Fibroblast of skin of left quadriceps (primary cell): ENCODE measurements at regions not wholly inside any gene's neighbourhood (a gene's known extent, or its start where the extent isn't known, plus 50 kb on each side); places are given as distances from the start of the nearest gene placed in this dataset.
"Not testable (repeated sequence)": the region's sequence is repeated elsewhere in the genome, so short reads cannot be mapped to it uniquely, and the experiment has no call there.

Experiments
- DNase-seq, 2 experiments: peaks; one replicate each; pipeline ENCODE4 v3.0.0-alpha.2; 2013; ENCODE audit warnings: low read depth in 2 of 2

- DNase-seq: no peak
These were observed 246.9 kb upstream of the ZFP64 start for GRCh38 chr20:52438326-52438963.

- no peak for DNase-seq
These were observed 242.9 kb upstream of the ZFP64 start for GRCh38 chr20:52434453-52434852.

- no peak for DNase-seq
These were observed 242.5 kb upstream of the ZFP64 start for GRCh38 chr20:52434041-52434425.

DNA sequence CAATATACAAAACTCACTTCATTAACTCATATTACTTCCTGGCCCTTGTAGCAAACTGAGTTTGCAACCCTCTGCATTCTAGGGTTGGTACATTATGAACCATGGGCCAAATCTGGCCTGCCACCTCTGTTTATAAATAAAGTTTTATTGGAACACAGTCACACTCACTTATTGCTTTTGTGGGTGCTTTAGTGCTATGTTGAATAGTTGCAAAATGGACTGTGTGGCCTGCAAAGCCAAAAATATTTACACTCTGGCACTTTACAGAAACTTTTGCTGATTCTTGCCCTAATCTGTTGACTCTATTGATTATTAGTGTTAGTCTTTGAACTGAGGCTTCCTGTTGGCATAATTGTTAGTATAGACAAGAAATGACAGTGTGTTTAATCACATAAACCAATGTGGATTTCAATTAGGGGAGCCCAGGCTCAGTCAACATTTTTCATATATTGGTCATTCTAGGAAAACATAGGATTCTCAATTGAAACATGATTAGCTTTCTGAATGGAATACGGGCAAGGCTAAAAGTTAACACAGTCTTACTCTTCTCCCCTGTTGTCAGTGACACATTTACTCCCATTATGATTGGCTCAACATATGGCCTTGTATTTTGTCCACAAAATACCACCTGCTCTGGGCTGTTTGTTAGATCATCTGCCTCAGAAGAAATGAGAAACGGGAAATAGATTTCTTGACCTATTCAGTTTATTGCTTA lies 241.9 kb upstream of the ZFP64 start:
- DNase-seq: no peak

GRCh38 chr20:52432740-52433139 lies 241.2 kb upstream of the ZFP64 start:
- peak; percentile 61 to 63 for DNase-seq

DNA sequence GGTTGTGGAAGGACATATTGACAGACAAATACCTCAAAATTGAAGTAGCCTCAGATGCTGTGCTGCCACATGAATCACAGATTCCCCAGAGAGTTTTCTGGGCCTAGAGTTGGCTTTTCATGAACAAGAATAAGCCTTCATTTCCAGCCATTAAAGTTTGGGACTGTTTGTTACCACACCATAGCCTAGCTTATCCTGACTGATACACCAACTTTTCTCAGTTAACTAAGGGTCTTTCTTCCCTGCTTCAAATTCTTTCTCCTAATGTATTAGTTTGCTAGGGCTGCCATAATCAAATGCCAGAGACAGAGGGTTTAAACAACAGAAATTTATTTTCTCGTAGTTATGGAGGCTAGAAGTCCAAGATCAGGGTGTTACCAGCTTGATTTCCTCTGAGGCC lies 237.4 kb upstream of the ZFP64 start:
- DNase-seq: no peak

DNA sequence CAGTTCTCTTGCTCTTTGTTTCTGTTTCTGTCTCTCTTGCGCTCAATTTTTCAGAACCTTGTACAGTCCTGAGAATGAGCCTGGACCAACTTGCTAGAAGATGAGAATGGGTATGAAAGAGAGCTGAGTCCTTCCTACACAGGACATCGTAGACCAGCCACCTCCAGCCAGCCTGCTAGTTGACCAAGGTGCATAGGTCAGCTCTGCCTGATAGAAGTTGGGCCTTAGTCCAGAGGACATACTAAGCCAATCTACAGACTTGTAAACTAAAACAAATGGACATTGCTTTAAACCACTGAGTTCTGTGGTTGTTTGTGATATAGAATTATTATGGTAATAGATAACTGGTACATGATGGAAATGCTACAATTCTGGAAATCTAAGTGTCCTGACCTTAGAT lies 236.4 kb upstream of the ZFP64 start:
- no peak for DNase-seq

DNA sequence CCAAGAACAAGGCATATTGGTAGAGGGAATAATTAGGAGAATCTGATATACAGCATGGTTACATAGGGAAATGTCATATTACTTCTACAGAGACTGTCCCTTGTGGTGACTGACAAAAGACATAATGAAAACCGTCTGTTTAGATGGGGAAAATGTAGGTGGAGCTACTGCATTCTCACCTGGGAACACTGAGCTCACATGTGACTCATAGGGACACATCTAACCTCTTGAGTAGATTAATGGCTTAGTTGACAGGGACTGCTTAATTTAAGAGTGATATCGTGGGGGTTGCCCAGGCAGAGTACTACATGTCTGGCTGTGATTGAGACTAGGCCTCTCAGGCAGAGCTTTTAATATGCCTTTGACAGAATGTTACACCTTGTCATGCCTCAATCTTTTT lies 235.3 kb upstream of the ZFP64 start:
- no peak for DNase-seq

GRCh38 chr20:52425701-52426100 lies 234.1 kb upstream of the ZFP64 start:
- DNase-seq: peak; percentile 80 to 83

- DNase-seq: peak; percentile 87
These were observed 233.7 kb upstream of the ZFP64 start for GRCh38 chr20:52425253-52425652.

- DNase-seq: not testable (repeated sequence)
These were observed 232.9 kb upstream of the ZFP64 start for GRCh38 chr20:52424357-52424942.

GRCh38 chr20:52423536-52424140 lies 232.1 kb upstream of the ZFP64 start:
- DNase-seq: not testable (repeated sequence)

DNA sequence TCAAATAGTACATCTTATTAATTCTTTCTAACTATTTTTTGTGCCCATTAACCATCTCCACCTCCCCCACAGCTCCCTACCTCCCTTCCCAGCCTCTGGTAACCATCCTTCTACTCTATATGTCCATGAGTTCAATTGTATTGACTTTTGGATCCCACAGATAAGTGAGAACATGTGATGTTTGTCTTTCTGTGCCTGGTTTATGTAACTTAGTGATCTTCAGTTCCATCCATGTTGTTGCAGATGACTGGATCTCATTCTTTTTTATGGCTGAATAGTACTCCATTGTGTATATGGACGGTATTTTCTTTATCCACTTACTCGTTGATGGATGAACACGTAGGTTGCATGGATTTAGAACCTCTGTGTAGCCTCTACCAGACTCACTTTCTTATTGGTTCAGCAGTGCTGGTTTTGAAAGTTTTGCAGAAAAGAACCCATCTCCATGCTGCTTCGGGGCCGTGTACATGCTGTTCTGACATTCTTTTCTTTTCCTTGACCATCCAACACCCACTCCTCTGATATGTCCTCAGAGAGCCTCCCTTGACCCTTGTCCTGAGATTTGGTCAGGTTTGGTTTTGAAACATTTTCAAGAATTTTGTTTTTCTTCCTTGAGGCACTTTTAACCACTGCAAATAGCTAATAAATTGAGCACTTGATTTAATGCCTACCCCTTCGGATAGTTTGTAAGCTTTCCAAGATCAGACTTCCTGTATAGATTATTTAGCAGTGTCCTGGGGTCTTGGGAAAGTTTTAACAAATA lies 231.2 kb upstream of the ZFP64 start:
- no peak for DNase-seq

GRCh38 chr20:52420805-52421204 lies 229.2 kb upstream of the ZFP64 start:
- DNase-seq: no peak

DNA sequence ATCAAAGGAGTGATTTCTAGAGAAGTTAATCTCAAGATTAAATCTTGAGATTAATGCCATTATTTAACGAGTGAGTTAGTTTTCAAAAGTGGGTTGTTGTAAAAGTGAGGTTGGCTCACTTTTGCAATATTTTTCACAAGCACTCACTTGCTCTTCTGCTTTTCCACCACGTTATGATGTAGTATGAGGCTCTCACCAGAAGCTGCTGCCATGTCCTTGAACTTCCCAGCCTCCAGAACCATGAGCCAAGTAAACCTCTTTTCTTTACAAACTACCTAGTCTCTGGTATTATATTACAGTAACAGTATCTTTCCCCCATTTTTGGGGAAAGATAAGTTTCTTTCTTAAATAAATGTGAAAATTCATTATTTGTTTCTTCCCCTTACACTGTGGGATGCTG lies 227.6 kb upstream of the ZFP64 start:
- no peak for DNase-seq

GRCh38 chr20:52416953-52417352 lies 225.4 kb upstream of the ZFP64 start:
- DNase-seq: no peak

- DNase-seq: no peak
These were observed 220.0 kb upstream of the ZFP64 start for GRCh38 chr20:52411611-52412010.

DNA sequence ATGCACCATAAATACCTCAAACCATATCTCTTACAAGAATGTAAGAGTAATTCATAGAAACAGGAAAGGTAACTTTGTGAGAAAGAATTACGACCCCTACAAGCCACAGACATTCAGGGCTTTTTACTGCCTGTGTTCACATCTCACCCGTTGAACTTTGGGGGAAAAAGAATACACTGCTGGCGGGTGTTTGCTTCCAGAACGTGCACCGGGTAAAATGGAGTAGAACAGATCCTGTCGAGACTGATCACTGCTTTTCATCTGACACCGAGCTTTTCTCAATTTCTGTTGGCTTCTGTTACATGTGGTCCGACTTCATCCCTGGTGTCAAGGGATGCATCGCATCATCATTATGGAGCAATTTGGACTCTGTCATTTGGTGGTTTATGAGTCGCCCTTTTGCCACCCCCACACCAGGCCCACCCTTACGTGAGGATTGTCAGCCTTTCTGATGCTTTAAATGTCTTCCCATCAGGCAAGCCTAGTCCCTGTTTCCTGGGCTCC lies 219.2 kb upstream of the ZFP64 start:
- peak; percentile 59 to 61 for DNase-seq

DNA sequence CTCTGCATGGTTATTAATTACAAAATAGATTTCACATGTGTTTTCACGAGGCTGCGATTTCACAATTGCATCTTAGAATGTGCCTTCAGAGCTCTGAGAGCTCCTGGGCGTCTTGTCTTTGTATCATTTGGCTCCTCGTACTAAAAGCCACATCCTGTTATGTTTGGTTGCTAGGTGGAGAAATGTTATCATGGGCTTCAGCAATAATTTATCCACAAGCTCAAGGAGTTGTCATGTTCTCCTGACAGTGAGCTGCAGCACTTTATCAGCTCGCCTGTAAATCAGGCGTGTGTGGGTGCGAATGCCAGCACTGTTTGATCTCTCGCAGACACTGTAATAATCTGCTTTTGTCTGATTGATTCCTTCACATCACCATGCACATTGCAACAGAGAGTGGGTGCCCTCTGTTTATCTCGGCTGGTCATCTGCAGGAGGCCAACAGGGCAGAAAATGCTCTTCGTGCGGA lies 218.6 kb upstream of the ZFP64 start:
- DNase-seq: peak; percentile 97

GRCh38 chr20:52405986-52406385 lies 214.4 kb upstream of the ZFP64 start:
- no peak for DNase-seq

GRCh38 chr20:52405417-52405816 lies 213.8 kb upstream of the ZFP64 start:
- no peak for DNase-seq

DNA sequence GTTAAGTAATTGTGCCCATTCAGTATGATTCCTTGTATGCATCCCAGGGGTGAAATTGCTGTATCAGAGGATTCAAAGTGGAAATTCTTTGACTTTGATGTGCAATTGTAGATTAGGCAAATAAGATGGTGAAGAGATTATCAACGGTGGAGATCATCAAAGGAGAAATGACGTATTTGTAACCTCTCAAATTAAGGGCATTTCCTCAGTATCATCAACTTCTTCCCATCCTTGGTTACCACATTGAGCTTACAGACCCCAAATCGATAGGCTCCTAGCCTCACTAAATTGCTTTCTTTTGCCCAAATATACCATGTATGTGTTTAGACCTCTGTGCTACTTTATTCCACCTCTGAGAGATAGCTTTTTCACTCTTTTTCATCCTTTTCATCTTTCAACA lies 213.1 kb upstream of the ZFP64 start:
- DNase-seq: no peak
